HG03066 (cell line): ENCODE measurements at regions not wholly inside any gene's neighbourhood (a gene's known extent, or its start where the extent isn't known, plus 50 kb on each side); places are given as distances from the start of the nearest gene placed in this dataset.
"Not testable (repeated sequence)": the region's sequence is repeated elsewhere in the genome, so short reads cannot be mapped to it uniquely, and the experiment has no call there.

ENCODE experiments used
- ATAC-seq: cut with Tn5 transposase; IDR thresholded peaks from one replicate; pipeline ENCODE4 v1.9.1; 2021; ENCODE audit warnings: low read depth; ENCODE audit not compliant: unreplicated experiment

GRCh38 chr9:107612136-107612535 lies 122.6 kb upstream of the KLF4 start:
- ATAC-seq = no peak

- no peak for ATAC-seq
Observed at GRCh38 chr9:107609547-107609946, 120.0 kb upstream of the KLF4 start.

- ATAC-seq = no peak
Observed at GRCh38 chr9:107606149-107606790, 116.7 kb upstream of the KLF4 start.

- ATAC-seq = no peak
Observed at GRCh38 chr9:107605041-107605440, 115.5 kb upstream of the KLF4 start.

DNA sequence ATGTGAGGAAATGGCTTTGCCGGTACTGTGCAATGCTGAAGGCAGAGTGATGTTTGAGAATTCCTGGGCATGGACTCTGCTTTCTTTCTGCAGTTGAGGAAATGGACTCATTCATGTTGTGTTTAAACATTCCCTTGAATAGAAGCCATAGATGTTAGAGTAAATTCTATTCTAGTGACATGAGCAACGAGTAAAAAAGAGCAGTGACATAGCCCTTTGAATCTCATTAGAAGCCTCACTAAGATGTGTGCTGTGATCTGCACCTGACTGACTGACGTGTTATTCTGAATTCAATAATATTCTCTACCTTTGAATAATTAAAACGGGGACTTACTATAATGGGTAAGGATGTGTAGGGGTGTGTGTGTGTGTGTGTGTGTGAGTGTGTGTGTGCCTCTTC lies 113.7 kb upstream of the KLF4 start:
- ATAC-seq = no peak

- no peak for ATAC-seq
Observed at GRCh38 chr9:107600060-107600573, 110.5 kb upstream of the KLF4 start.

GRCh38 chr9:107597743-107598217 lies 108.2 kb upstream of the KLF4 start:
- no peak for ATAC-seq

DNA sequence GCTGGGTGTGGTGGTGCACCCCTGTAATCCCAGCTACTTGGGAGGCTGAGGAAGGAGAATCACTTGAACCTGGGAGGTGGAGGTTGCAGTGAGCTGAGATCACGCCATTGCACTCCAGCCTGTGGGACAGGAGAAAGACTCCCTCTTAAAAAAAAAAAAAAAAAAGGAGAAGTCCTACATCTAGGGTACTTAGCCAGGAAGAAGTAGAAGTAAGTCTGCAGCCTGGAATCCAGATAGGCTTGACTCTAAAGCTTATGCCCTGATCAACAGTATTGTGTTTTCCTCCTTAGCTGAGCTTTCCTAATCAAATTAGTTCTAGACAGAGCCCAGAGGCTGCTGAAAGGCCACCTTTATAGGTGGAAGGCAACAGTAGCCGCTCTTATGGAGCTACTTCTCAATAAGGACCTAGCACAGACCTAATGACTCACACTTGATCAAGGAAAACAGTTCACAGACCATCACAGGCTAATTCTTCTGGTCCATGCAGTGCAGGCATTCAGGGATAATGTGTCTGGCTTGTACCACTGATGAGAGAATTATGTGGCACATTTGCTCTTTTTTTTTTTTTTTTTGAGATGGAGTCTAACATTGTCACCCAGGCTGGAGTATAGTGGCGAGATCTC lies 105.5 kb upstream of the KLF4 start:
- no peak for ATAC-seq

DNA sequence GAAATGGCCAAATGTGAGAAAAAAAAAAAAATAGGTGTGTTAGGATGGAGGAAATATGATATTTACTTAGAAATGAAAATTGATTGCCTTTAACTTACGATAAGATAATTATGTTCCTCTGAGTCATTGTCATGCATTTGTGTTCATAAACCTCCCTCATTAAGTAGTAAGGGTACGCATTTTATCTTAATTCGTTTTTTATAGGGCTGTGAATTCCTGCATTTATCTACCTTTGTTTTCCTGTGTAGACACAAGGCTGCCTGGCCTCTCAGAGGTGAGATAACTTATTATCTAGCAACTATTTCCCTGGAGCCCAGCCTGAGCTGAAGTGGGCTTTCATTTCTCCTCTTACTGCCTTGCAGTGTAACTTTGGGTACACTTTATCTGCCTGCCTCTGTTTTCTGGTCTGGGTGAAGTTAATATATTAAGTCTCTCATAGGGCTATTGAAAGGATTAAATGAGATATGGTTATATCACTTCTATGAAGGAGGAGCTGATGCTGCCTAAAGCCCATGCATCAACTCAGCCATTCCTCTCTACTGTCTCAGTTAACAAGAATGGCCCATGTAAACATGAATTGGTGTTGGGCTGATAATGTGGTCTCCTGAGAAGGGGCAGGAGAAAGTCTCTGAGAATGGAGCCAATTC lies 103.8 kb upstream of the KLF4 start:
- ATAC-seq = no peak

GRCh38 chr9:107592424-107592823 lies 102.9 kb upstream of the KLF4 start:
- ATAC-seq = no peak

DNA sequence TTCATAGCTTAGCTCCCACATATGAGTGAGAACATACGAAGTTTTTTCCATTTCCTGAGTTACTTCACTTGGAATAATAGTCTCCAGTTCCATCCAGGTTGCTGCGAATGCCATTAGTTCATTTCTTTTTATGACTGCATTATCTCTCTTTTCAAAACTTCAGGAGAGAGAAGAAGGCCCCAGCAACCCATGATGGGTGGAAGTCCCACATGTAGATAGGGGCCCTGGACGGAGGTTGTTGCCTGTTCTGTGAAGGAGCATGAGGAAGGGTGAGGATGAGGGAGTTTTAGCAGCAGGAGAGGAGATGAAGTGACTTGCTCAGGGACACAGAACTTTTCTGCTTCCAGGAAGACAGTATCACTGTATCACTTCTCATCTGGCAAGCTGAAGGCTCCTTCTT lies 102.2 kb upstream of the KLF4 start:
- no peak for ATAC-seq

DNA sequence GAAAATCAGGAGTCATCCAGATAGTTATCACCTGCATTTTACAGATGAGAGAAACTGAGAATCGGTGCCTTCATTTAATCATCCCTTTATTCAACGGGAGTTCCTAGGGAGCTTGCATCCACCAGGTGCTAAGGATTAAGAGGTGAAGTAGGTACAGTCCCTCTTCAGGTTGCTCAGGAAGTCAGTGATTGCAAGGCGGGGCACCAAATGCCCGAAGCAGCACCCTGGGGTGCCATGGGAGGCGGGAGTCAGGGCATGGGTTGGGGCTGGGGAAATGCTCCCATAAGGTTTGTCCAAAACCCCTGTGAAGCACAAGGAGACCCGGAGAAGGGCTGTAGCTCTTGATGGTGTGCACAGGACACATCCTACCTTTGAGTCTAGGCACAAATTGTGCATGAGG lies 98.8 kb upstream of the KLF4 start:
- no peak for ATAC-seq

DNA sequence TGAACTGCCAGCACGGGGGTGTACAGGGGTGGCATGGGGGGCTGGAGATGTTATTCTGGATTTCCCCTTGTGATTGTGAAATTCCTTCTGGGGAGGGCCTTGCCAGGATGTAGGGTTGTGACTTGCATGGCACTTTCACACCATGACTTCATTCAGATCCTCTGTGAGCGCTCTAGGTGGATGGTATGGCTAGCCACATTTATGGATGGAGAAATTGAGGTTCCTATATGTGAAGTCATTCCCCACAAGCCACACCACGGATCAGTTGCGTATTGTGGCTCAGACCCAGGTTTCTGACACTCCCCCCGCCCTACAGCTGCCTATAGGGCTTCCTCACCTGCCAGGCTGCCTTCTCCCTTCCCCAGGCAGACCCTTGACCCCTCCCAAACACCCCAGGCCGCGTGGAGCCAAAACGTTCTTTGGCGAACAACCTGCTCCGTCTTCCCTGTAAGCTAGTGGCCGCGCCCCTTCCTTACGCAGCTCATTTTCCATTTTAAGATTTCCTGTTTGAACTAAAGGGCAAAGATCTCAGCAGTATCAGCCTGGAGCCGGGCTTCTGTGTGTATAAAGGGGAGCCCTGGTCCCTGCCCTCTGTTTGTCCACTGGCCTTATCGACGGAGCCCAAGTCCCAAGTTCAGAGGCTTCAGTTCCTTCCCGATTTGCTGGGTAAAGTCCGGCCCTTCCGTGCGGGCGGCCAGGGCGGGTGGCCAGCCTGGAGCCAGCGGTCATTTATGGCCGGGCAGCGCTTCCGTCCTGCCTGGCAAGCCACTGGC lies 97.8 kb upstream of the KLF4 start:
- ATAC-seq = no peak

- no peak for ATAC-seq
Observed at GRCh38 chr9:107586493-107586892, 96.9 kb upstream of the KLF4 start.

DNA sequence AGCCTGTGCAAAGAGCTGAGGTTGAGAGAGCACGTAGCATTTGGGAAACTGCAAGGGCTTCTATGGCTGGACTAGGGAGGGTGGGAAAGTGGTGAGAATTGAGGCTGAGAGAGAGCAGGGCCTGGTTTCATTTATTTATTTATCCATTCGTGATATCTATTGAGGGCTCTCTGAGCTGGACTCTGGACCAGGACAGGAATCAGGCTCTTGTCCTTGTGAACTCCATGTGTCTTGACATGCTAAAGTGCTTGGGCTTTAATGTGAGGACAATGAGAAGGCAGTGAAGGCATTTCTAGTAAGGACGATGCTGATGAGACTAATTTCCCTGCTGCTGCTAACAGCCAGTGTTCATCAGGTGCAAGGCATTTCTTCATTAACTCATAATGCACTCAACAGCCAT lies 95.9 kb upstream of the KLF4 start:
- no peak for ATAC-seq

- no peak for ATAC-seq
Observed at GRCh38 chr9:107584944-107585343, 95.4 kb upstream of the KLF4 start.

DNA sequence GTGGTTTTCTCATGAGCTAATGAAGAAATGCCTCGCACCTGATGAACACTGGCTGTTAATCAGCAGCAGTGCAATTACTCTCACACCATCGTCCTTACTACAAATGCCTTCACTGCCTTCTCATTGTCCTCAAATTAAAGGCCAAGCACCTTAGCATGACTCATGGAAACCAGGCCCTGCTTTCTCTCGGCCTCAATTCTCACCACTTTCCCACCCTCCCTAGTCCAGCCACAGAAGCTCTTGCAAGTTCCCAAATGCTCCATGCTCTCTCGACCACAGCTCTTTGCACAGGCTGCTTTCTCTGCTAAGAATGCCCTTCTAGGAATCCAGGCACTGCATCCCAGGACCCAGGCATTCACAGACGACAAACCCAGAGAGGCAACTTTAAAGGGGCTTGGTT lies 94.6 kb upstream of the KLF4 start:
- ATAC-seq = no peak

- ATAC-seq = no peak
Observed at GRCh38 chr9:107577140-107577776, 87.7 kb upstream of the KLF4 start.

DNA sequence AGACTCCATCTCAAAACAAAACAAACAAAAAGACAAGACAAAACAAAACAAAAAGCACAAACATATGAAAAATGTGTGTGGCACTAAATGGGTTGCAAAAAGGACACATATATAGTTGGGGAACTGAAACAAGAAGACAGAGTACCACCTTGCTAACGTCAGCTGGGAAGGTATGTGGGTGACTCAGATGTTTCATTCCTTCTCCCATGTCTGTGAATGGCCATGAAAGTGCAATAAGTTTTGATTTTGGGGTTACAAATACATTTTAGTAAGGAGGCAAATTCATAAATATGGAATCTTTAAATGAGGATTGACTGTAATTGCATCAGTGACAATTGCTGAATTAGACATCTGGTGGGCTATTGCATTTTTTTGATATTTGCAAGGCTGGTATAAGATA lies 81.6 kb upstream of the KLF4 start:
- ATAC-seq = no peak

GRCh38 chr9:107569174-107569573 lies 79.6 kb upstream of the KLF4 start:
- ATAC-seq = no peak

DNA sequence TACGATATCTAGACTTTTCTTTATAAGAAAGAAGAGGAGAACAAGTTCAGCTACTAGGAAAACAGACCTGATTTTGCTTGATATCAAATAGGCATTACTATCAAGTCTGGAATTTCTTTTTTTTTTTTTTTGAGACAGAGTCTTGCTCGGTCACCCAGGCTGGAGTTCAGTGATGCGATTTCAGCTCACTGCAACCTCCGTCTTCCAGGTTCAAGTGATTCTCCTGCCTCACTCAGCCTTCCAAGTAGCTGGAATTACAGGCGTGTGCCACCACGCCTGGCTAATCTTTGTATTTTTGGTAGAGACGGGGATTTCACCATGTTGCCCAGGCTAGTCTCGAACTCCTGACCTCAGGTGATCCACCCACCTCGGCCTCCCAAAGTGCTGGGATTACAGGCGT lies 78.8 kb upstream of the KLF4 start:
- ATAC-seq = not testable (repeated sequence)
